ENCODE measurements at regions not wholly inside any gene's neighbourhood (a gene's known extent, or its start where the extent isn't known, plus 50 kb on each side); places are given as distances from the start of the nearest gene placed in this dataset.

- DNase-seq: no peak
Observed at GRCh38 chr1:10848109-10848684, 51.8 kb upstream of the CASZ1 start.

- DNase-seq: no peak
Observed at GRCh38 chr1:10850026-10850425, 53.6 kb upstream of the CASZ1 start.

- no peak for DNase-seq
Observed at GRCh38 chr1:10851024-10852013, 54.9 kb upstream of the CASZ1 start.

- no peak for DNase-seq
Observed at GRCh38 chr1:10852018-10852417, 55.6 kb upstream of the CASZ1 start.

- DNase-seq: no peak
Observed at GRCh38 chr1:10852486-10852885, 56.0 kb upstream of the CASZ1 start.

- DNase-seq: no peak
Observed at GRCh38 chr1:10852998-10853520, 56.6 kb upstream of the CASZ1 start.

GRCh38 chr1:10853701-10854100 is 57.3 kb upstream of the CASZ1 start:
- no peak for DNase-seq

GRCh38 chr1:10854856-10855459 is 58.5 kb upstream of the CASZ1 start:
- no peak for DNase-seq

GRCh38 chr1:10856176-10856683 is 59.8 kb upstream of the CASZ1 start:
- no peak for DNase-seq

- DNase-seq: no peak
Observed at GRCh38 chr1:10856863-10857598, 60.6 kb upstream of the CASZ1 start.

- DNase-seq: no peak
Observed at GRCh38 chr1:10857687-10858086, 61.2 kb upstream of the CASZ1 start.

- no peak for DNase-seq
Observed at GRCh38 chr1:10860218-10860617, 63.8 kb upstream of the CASZ1 start.

- DNase-seq: no peak
Observed at GRCh38 chr1:10860682-10861081, 64.2 kb upstream of the CASZ1 start.

- DNase-seq: no peak
Observed at GRCh38 chr1:10861822-10862221, 65.4 kb upstream of the CASZ1 start.

- no peak for DNase-seq
Observed at GRCh38 chr1:10862743-10863335, 66.4 kb upstream of the CASZ1 start.

GRCh38 chr1:10863886-10864285 is 67.4 kb upstream of the CASZ1 start:
- no peak for DNase-seq

GRCh38 chr1:10864776-10865175 is 68.3 kb upstream of the CASZ1 start:
- no peak for DNase-seq

GRCh38 chr1:10865518-10866320 is 69.3 kb upstream of the CASZ1 start:
- no peak for DNase-seq

GRCh38 chr1:10866321-10867093 is 70.1 kb upstream of the CASZ1 start:
- DNase-seq: peak; percentile 44

GRCh38 chr1:10867138-10867721 is 70.8 kb upstream of the CASZ1 start:
- peak; percentile 53 for DNase-seq
